HL-60 (cell line): ENCODE measurements at regions not wholly inside any gene's neighbourhood (a gene's known extent, or its start where the extent isn't known, plus 50 kb on each side); places are given as distances from the start of the nearest gene placed in this dataset.

Experiments
- DNase-seq, 2 experiments: peaks; one replicate each; pipeline ENCODE4 v3.0.0-alpha.2; 2010 to 2020; ENCODE audit warnings: low read depth in 1 of 2, low spot score in 1 of 2
- H3K27ac ChIP-seq: fragments of 250-450 bp; sonication (Bioruptor Pico); replicated peaks from 2 replicates; pipeline ENCODE4 v1.5.1; 2020; ENCODE audit warnings: mild to moderate bottlenecking, moderate library complexity
- H3K27me3 ChIP-seq: fragments of 250-450 bp; sonication (Bioruptor Pico); 2 replicates; pipeline ENCODE4 v1.5.1; 2021; ENCODE audit warnings: mild to moderate bottlenecking, moderate library complexity; ENCODE audit not compliant: insufficient read depth, poor library complexity, severe bottlenecking
- H3K4me3 ChIP-seq: replicated peaks from 2 replicates; pipeline ENCODE4 v1.5.1; 2011; ENCODE audit warnings: mild to moderate bottlenecking, control low read depth, low read length; ENCODE audit not compliant: insufficient read depth
- CTCF ChIP-seq: IDR thresholded peaks from one replicate; pipeline ENCODE4 v1.5.1; 2011; ENCODE audit warnings: low read length, control low read depth, inconsistent platforms; ENCODE audit not compliant: insufficient read depth
- GABPA ChIP-seq: IDR thresholded peaks from 2 replicates; pipeline ENCODE4 v1.6.1; 2012; ENCODE audit warnings: low read depth
- POLR2AphosphoS5 ChIP-seq: IDR thresholded peaks from 2 replicates; pipeline ENCODE4 v1.6.1; 2012; ENCODE audit warnings: low read depth
- REST ChIP-seq: IDR thresholded peaks from 2 replicates; pipeline ENCODE4 v1.6.1; 2012; ENCODE audit warnings: low read depth; ENCODE audit not compliant: insufficient replicate concordance
- SPI1 ChIP-seq: IDR thresholded peaks from 2 replicates; pipeline ENCODE4 v1.6.1; 2012; ENCODE audit warnings: low read depth, mild to moderate bottlenecking, borderline replicate concordance

GRCh38 chr13:79915114-79915811 lies 425.7 kb downstream of the SPRY2 start:
- H3K4me3 ChIP-seq = no peak overlapping the region
- no peak for TF ChIP-seq CTCF
- H3K27ac ChIP-seq = no peak overlapping the region
- no peaks in the 10 kb centered on the region for H3K27me3 ChIP-seq
- DNase-seq = no peak

- TF ChIP-seq REST (no peak), SPI1 (no peak), GABPA (no peak), POLR2AphosphoS5 (no peak), CTCF (no peak)
- Histone ChIP-seq H3K27me3 (no peaks in the 10 kb centered on the region), H3K4me3 (no peak overlapping the region), H3K27ac (no peak overlapping the region)
- no peak for DNase-seq
Measured at GRCh38 chr13:79913141-79913827, 427.6 kb downstream of the SPRY2 start.

GRCh38 chr13:79912403-79912802 lies 428.5 kb downstream of the SPRY2 start:
- Histone ChIP-seq H3K4me3 (no peak overlapping the region), H3K27ac (no peak overlapping the region), H3K27me3 (no peaks in the 10 kb centered on the region)
- TF ChIP-seq REST (no peak), CTCF (no peak), POLR2AphosphoS5 (no peak), SPI1 (no peak), GABPA (no peak)
- no peak for DNase-seq
